LNCaP clone FGC (cell line): ENCODE measurements at regions not wholly inside any gene's neighbourhood (a gene's known extent, or its start where the extent isn't known, plus 50 kb on each side); places are given as distances from the start of the nearest gene placed in this dataset.

Experiments used
- DNase-seq: peaks from one replicate; pipeline ENCODE4 v3.0.0-alpha.2; 2011; ENCODE audit warnings: low read depth
- H3K4me3 ChIP-seq: 2 replicates; pipeline ENCODE4 v1.5.1; 2011; ENCODE audit warnings: mild to moderate bottlenecking, low read depth, low read length, control low read depth
- TF ChIP-seq, protein P1 (sequence below): IDR thresholded peaks from 2 replicates; pipeline ENCODE4 v1.5.1; 2012; ENCODE audit warnings: mild to moderate bottlenecking; ENCODE audit not compliant: control insufficient read depth, insufficient read depth; ENCODE audit errors: extremely low read depth

DNA sequence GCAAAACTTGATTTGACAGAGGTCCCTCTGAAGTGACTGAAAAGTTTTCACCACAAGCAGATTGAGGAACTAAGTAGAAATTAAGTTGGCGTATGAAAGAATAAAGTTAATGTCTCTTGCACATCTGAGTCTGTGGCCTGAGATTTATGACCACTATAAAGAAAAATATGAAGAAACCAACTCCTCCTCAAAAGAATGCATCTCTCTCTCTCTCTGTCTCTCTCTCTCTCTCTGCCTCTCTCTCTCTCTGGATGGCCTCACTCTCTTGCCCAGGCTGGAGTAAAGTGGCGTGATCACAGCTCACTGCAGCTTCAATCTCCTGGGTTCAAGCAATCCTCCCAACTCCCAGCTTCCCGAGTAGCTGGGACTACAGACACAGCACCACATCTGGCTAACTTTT lies 55.2 kb downstream of the RPL22L1 start:
- TF ChIP-seq, protein P1, sequence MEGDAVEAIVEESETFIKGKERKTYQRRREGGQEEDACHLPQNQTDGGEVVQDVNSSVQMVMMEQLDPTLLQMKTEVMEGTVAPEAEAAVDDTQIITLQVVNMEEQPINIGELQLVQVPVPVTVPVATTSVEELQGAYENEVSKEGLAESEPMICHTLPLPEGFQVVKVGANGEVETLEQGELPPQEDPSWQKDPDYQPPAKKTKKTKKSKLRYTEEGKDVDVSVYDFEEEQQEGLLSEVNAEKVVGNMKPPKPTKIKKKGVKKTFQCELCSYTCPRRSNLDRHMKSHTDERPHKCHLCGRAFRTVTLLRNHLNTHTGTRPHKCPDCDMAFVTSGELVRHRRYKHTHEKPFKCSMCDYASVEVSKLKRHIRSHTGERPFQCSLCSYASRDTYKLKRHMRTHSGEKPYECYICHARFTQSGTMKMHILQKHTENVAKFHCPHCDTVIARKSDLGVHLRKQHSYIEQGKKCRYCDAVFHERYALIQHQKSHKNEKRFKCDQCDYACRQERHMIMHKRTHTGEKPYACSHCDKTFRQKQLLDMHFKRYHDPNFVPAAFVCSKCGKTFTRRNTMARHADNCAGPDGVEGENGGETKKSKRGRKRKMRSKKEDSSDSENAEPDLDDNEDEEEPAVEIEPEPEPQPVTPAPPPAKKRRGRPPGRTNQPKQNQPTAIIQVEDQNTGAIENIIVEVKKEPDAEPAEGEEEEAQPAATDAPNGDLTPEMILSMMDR: no peak
- no peak for DNase-seq
- H3K4me3 ChIP-seq: no peak overlapping the region

DNA sequence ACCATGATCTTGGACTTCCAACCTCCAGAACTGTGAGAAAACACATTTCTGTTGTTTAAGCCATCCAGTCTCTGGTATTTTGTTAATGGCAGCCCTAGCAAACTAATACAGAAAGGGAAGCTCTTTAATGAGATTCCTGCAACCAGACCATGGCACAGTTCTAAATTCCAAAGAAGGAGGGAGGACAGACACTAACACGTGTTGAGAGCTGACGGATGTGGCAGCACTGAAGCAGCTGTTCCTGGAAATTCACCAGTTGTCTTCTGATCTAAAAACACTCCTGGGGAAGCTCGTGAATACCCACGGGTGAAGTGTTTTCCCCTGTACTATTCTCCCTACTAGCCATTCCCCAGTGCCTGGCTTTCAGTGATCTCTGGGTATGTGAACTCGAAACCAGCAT lies 56.7 kb downstream of the RPL22L1 start:
- no peak overlapping the region for H3K4me3 ChIP-seq
- TF ChIP-seq, protein P1: no peak
- DNase-seq: no peak

DNA sequence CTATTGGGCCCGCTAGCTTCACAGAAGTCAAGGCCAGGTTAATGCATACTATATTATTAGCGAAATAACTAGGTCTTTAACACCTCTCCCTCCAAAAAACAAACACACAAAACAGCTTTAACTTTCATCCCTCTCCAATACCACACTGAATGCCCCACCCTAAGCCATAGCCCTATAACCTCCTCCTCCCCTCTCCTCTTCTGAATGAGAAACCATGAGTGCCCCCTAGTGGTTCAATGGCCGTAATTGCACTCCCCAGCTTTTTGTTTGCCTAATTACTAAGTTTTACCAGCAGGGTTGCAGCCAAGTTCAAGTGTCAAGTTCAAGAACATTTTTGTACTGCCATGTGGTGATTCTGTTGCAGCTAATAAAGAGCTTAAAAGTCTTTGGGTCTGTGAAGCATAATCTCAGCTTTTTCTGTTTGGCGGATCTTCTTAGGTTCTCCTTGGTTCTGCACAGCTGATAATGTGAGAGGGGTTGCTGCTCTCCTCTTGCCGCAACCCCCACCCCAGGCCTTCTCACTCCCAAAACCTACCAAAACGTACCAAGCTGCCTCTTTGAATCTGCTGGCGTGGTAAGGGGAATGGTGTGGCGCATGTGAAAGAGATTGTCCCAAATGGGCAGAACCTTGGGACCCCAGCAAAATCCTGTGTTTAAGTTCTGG lies 57.9 kb downstream of the RPL22L1 start:
- TF ChIP-seq, protein P1: peak; percentile 76
- H3K4me3 ChIP-seq: no peak overlapping the region
- peak; percentile 72 for DNase-seq

DNA sequence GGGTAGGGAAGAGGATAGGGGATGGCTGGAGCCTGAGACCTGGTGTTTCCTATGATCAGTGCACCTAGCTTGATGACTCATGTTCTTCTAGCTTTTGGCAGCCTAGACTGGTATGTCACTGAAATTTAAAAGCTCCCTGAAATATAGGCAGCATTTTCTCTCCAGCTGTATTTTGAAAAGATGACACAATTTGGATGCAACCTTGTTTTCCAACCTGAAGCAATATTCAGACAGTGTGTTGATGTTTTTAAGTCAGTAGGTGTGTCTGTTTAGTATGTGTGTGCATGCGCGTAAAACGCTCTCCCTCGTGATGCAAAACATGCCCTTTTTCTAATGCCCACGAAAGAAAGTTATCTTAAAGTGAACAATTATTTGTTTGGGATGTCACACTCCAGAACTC lies 58.5 kb downstream of the RPL22L1 start:
- no peak for DNase-seq
- H3K4me3 ChIP-seq: no peak overlapping the region
- TF ChIP-seq, protein P1: no peak

DNA sequence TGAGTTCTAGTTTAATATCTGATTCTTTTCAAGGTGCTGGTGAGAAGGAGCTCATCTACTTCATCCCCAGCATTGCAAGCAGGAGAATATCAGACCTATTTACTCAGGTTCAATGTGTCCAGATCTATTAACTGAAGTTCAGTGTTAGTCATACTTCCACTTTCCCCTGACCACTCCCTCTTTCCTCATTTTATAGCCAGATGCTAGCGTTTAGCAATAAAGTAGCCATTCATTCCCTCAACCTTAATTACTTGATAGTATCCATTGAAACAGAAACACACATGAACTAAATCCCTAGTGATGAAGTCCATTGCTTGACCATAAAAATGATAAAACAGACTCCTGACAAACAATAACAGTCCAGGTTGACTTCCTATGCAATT lies 60.0 kb downstream of the RPL22L1 start:
- no peak overlapping the region for H3K4me3 ChIP-seq
- TF ChIP-seq, protein P1: no peak
- no peak for DNase-seq

DNA sequence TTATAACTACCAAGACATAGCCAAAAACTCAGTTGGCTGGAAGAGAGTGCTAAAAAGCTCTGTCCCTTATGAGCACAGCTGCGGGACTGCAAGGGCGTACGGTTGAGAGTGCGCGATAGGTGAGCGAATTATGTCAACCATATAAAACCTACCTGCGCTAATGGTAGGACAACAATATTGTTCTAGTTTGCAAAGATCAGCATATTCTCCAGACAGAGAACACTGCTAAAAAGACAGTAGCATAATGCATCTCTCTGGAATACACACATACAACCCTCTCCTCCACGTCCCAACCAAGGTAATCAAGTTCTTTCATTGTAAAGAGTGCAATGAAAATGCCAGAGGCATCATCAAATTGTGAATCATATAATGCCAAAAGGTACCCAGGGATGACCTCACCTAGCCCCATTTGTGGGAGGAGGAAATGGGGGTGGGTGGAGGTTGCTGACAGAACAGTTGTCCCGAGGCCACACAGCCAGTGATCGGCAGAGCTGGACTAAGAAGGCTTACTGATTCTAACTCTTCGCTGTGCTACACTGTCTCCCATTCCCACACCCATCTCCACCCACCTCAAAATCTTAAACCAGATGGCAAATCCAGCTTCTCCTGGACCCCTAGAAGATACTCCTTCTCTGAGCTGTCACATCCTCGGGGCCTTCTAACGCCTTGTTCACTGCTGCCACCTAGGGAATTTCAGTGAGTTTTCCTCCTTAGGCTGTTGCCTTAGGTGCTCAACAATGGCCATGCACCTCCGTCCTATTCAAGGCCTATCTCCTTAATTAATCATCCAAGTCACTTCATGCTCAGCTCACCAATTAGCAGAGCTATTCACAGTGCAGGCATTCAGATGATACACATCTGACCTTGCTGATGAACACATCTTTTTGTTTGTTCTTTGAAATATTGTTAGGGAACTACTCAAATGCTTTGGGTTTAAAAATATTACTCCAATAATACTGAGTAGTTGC lies 60.7 kb downstream of the RPL22L1 start:
- H3K4me3 ChIP-seq: no peak overlapping the region
- TF ChIP-seq, protein P1: peak; percentile 86
- DNase-seq: no peak
